ENCODE measurements at regions not wholly inside any gene's neighbourhood (a gene's known extent, or its start where the extent isn't known, plus 50 kb on each side); places are given as distances from the start of the nearest gene placed in this dataset.
"Not testable (repeated sequence)": the region's sequence is repeated elsewhere in the genome, so short reads cannot be mapped to it uniquely, and the experiment has no call there.

DNA sequence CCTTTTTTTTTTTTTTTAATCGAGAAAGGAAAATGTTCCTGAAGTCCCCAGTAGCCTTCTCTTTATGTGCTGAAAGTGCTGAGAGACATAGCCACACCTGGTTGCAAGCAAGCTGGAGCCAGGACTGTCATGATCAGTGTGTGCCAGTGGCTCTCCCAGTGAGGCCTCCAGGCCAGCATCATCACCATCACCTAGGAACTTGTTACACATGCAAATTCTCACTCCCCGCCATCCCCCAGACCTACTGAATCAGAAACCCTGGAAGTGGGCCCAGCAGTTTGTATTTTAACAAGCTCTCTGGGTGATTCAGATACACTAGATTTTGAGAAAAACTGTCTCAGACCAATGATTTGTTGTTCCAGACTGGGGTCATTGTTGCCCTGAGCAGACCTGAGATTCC lies 181.9 kb upstream of the GLRA1 start:
- DNase-seq: no peak
- Mint-ChIP-seq H3K27me3 (no peaks in the 10 kb centered on the region), H3K4me1 (no peaks in the 10 kb centered on the region), H3K27ac (no peak overlapping the region), H3K36me3 (ENCODE audit: low read depth) (no peaks in the 10 kb centered on the region), H3K9me3 (peaks cover 2% of the 10 kb centered on the region), H3K4me3 (no peak overlapping the region)
- POLR2A ChIA-PET: no interaction called here
- CTCF ChIA-PET: no interaction called here

DNA sequence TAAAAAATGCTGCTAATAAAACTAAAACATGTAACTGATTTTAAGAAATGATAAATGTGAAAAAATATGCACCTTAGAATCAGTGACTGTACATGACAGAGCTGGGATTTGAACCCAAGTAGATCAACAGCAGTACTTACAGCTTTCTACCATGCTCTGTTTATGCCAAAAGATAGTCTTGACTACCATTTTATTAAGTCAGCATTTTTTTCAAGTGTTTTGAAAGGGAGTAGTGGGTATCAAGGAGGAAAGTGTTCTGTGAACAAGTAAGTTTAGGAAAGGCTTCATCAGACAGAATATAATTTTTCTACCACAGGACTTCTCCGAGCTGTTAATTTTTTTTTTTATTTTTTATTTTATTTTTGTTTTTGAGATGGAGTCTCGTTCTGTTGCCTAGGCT lies 180.4 kb upstream of the GLRA1 start:
- H3K27me3 Mint-ChIP-seq: no peaks in the 10 kb centered on the region
- ChIA-PET POLR2A (no interaction called here), CTCF (no interaction called here)
- no peak overlapping the region for H3K4me3 Mint-ChIP-seq
- no peak for DNase-seq
- H3K27ac Mint-ChIP-seq: no peak overlapping the region
- H3K4me1 Mint-ChIP-seq: no peaks in the 10 kb centered on the region
- peaks cover 2% of the 10 kb centered on the region for H3K9me3 Mint-ChIP-seq
- H3K36me3 Mint-ChIP-seq (ENCODE audit: low read depth): no peaks in the 10 kb centered on the region

- no peak for DNase-seq
- no peaks in the 10 kb centered on the region for H3K27me3 Mint-ChIP-seq
- no peaks in the 10 kb centered on the region for H3K4me1 Mint-ChIP-seq
These were observed 179.6 kb upstream of the GLRA1 start for GRCh38 chr5:152104211-152104610.

GRCh38 chr5:152102908-152103307 lies 178.3 kb upstream of the GLRA1 start:
- CTCF ChIA-PET; H3K27ac Mint-ChIP-seq; H3K27me3 Mint-ChIP-seq; POLR2A ChIA-PET; H3K4me1 Mint-ChIP-seq; H3K9me3 Mint-ChIP-seq; H3K4me3 Mint-ChIP-seq; H3K36me3 Mint-ChIP-seq (ENCODE audit: low read depth); DNase-seq: not testable (repeated sequence)

More at GRCh38 chr5:152104211-152104610, 179.6 kb upstream of the GLRA1 start:
- Mint-ChIP-seq H3K27ac (no peak overlapping the region), H3K9me3 (peaks cover 2% of the 10 kb centered on the region), H3K4me3 (no peak overlapping the region), H3K36me3 (ENCODE audit: low read depth) (no peaks in the 10 kb centered on the region)
- ChIA-PET POLR2A (no interaction called here), CTCF (no interaction called here)

DNA sequence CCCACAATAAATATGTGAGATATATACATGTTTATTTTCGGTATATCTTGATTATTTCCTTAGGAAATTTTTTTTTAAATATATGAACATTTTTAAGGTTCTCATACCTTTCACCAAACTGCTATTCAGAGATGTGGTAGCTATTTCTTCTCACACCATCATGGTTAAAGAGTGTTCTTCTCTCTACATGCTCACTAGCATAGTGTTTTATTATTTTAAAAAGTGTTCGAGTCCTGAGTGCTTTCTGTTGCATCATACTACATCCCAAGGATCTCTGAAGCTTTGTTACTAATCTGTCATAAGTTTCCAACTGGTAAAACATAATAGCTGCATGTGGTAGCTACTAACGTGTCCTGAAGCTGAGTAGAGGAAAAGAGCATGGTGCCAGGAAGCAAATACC lies 177.4 kb upstream of the GLRA1 start:
- H3K9me3 Mint-ChIP-seq: no peaks in the 10 kb centered on the region
- ChIA-PET CTCF (interaction anchor here (1.0 kb wide), 1 partner anchor 40 kb away, joined by 3 read pairs; no protein-coding TSS in a partner anchor), POLR2A (no interaction called here)
- no peak for DNase-seq
- H3K4me1 Mint-ChIP-seq: peaks cover under 1% of the 10 kb centered on the region
- no peaks in the 10 kb centered on the region for H3K36me3 Mint-ChIP-seq (ENCODE audit: low read depth)
- no peaks in the 10 kb centered on the region for H3K27me3 Mint-ChIP-seq
- no peak overlapping the region for H3K27ac Mint-ChIP-seq
- no peak overlapping the region for H3K4me3 Mint-ChIP-seq

DNA sequence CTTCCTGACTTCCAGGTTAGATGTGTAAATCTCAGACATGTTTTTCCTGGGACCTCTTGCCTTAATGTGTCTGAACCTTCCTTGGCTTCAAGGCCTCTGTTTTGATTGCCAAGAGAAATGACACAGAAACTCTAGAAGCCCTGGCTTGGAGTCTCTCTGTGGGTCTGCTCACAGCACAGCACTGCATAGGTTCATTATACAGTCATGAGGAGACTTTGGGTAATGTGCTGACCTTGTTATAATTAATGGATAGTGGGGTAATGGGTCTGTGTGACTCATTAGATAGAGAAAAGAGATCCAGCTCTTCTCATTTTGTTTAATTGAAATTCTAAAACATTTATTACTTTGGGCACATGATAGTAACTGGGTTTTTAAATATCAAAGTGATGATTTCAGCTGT lies 175.8 kb upstream of the GLRA1 start:
- Mint-ChIP-seq H3K4me3 (no peak overlapping the region), H3K9me3 (no peaks in the 10 kb centered on the region), H3K4me1 (peaks cover 2% of the 10 kb centered on the region), H3K27ac (no peak overlapping the region), H3K36me3 (ENCODE audit: low read depth) (no peaks in the 10 kb centered on the region), H3K27me3 (no peaks in the 10 kb centered on the region)
- POLR2A ChIA-PET: no interaction called here
- no peak for DNase-seq
- CTCF ChIA-PET: no interaction called here

DNA sequence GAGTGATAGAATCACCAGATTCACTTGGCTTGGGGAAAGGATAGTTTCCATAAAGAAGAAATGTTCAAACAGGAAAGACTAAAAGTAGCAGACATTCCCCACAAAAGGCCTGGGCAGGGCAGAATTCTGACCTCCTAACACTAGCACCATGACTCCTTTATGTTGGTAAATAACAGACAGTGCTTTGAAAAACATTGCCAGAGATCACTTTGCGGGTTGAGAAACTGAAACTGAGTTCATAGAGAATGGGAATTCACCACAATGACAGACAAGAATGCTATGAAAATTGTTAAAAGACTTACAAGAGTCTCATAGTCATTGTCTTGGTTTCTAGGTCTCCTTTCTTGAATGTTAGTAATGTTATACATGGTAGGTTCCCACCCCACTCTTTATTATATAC lies 172.5 kb upstream of the GLRA1 start:
- Mint-ChIP-seq H3K27ac (no peak overlapping the region), H3K36me3 (ENCODE audit: low read depth) (no peaks in the 10 kb centered on the region), H3K27me3 (no peaks in the 10 kb centered on the region), H3K9me3 (no peaks in the 10 kb centered on the region), H3K4me1 (peaks cover 2% of the 10 kb centered on the region), H3K4me3 (no peak overlapping the region)
- ChIA-PET CTCF (no interaction called here), POLR2A (no interaction called here)
- no peak for DNase-seq

- Mint-ChIP-seq H3K36me3 (ENCODE audit: low read depth) (no peaks in the 10 kb centered on the region), H3K27ac (no peak overlapping the region), H3K4me1 (peaks cover 2% of the 10 kb centered on the region), H3K27me3 (no peaks in the 10 kb centered on the region), H3K9me3 (no peaks in the 10 kb centered on the region), H3K4me3 (no peak overlapping the region)
- no peak for DNase-seq
- ChIA-PET CTCF (no interaction called here), POLR2A (no interaction called here)
These were observed 170.1 kb upstream of the GLRA1 start for GRCh38 chr5:152094716-152095115.

GRCh38 chr5:152094060-152094459 lies 169.4 kb upstream of the GLRA1 start:
- H3K9me3 Mint-ChIP-seq: no peaks in the 10 kb centered on the region
- CTCF ChIA-PET: no interaction called here
- H3K4me1 Mint-ChIP-seq: peaks cover 2% of the 10 kb centered on the region
- no peaks in the 10 kb centered on the region for H3K27me3 Mint-ChIP-seq
- no peak overlapping the region for H3K4me3 Mint-ChIP-seq
- no peaks in the 10 kb centered on the region for H3K36me3 Mint-ChIP-seq (ENCODE audit: low read depth)
- H3K27ac Mint-ChIP-seq: no peak overlapping the region
- POLR2A ChIA-PET: no interaction called here
- DNase-seq: no peak

DNA sequence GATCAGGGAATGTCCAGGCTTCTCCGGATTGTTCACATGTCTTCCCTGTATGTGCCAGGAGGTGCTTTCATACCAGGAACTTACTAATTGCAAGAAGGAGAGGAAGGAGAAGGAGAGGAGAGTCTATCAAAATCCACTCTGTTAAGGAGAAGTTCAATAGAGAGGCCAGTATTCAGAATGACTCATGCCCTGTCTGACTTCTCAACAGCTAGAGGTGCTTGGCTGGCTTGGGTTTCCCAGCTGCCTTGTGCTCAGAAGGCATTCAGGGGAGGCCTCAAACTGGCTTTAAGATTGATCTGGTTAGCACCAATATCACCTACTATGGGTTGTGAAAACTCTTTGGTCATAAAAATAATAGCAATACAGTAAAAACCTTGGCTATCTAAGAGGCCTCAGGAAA lies 167.9 kb upstream of the GLRA1 start:
- peaks cover 2% of the 10 kb centered on the region for H3K4me1 Mint-ChIP-seq
- H3K9me3 Mint-ChIP-seq: no peaks in the 10 kb centered on the region
- no peak overlapping the region for H3K4me3 Mint-ChIP-seq
- no peaks in the 10 kb centered on the region for H3K36me3 Mint-ChIP-seq (ENCODE audit: low read depth)
- H3K27ac Mint-ChIP-seq: no peak overlapping the region
- no peaks in the 10 kb centered on the region for H3K27me3 Mint-ChIP-seq
- CTCF ChIA-PET: no interaction called here
- POLR2A ChIA-PET: no interaction called here
- no peak for DNase-seq

DNA sequence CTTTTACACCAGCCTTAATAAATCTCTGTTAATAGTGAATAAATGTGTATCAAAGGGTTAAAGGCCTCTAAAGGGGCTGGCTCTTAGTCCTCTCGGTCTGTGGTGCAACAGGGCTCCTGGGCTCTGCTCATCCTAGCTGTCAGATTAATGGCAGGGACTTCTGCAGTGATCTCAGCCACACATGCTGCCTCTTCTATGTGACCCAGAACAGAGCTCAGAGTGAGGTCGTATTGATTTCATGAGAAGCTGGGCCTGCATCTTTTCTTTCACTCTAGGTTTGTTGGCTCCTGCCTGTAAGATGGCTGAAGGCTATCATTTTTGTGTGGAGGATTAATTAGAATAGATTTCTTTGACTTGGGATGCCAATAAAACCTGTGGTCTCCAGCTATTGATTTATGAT lies 165.0 kb upstream of the GLRA1 start:
- CTCF ChIA-PET: no interaction called here
- Mint-ChIP-seq H3K4me3 (no peak overlapping the region), H3K27me3 (no peaks in the 10 kb centered on the region), H3K4me1 (no peaks in the 10 kb centered on the region), H3K27ac (no peak overlapping the region), H3K36me3 (ENCODE audit: low read depth) (no peaks in the 10 kb centered on the region), H3K9me3 (no peaks in the 10 kb centered on the region)
- no peak for DNase-seq
- POLR2A ChIA-PET: no interaction called here

GRCh38 chr5:152086668-152087067 lies 162.0 kb upstream of the GLRA1 start:
- Mint-ChIP-seq H3K9me3 (no peaks in the 10 kb centered on the region), H3K27me3 (no peaks in the 10 kb centered on the region), H3K27ac (no peak overlapping the region), H3K4me1 (no peaks in the 10 kb centered on the region), H3K4me3 (no peak overlapping the region), H3K36me3 (ENCODE audit: low read depth) (no peaks in the 10 kb centered on the region)
- ChIA-PET POLR2A (no interaction called here), CTCF (no interaction called here)
- DNase-seq: no peak

DNA sequence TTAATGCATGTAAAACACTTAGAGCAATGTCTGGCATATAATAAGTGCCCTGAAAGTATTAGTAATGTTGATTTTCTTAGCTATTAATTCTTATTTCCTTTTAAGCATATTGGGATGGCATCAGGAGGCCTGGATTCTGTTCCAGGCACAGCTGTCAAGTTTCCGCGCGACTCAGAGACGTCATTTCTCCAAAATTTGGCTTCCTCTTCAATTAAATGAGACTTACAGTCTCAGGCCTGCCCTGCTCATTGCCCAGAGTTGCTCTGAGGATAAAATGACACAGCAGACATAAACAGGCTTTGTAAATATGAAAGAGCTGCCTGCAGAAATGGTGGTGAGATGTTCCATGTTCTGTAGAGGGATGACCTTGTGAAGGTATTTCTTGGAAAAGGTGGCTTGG lies 159.8 kb upstream of the GLRA1 start:
- CTCF ChIA-PET: no interaction called here
- no peaks in the 10 kb centered on the region for H3K27me3 Mint-ChIP-seq
- H3K27ac Mint-ChIP-seq: no peak overlapping the region
- H3K4me3 Mint-ChIP-seq: no peak overlapping the region
- H3K4me1 Mint-ChIP-seq: no peaks in the 10 kb centered on the region
- H3K9me3 Mint-ChIP-seq: no peaks in the 10 kb centered on the region
- POLR2A ChIA-PET: no interaction called here
- no peaks in the 10 kb centered on the region for H3K36me3 Mint-ChIP-seq (ENCODE audit: low read depth)
- DNase-seq: no peak

- H3K27ac Mint-ChIP-seq: no peak overlapping the region
- no peaks in the 10 kb centered on the region for H3K27me3 Mint-ChIP-seq
- no peak for DNase-seq
- no peaks in the 10 kb centered on the region for H3K36me3 Mint-ChIP-seq (ENCODE audit: low read depth)
- H3K9me3 Mint-ChIP-seq: no peaks in the 10 kb centered on the region
- no peak overlapping the region for H3K4me3 Mint-ChIP-seq
- H3K4me1 Mint-ChIP-seq: no peaks in the 10 kb centered on the region
- CTCF ChIA-PET: no interaction called here
- POLR2A ChIA-PET: no interaction called here
These were observed 158.6 kb upstream of the GLRA1 start for GRCh38 chr5:152083231-152083630.

DNA sequence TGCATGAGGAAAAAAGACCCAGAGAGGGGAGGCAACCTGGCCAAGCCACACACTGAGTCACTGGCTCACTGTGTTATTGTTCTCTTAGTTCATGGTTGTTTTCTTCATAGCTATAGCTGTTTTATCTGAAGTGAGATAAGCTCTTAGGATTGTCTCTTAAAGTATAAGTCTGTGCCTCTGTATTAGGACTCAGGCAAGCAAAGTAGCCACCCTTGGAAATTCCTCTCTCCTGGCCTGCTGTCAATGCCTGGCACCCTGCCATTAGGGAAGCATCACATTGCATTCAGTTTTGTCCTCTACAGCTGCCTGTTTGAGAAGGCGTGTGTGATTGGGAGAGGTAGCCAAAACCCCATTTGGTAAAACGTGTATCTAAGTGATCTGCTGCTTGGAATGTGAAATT lies 147.4 kb upstream of the GLRA1 start:
- no peaks in the 10 kb centered on the region for H3K4me1 Mint-ChIP-seq
- no peak for DNase-seq
- no peaks in the 10 kb centered on the region for H3K9me3 Mint-ChIP-seq
- ChIA-PET CTCF (no interaction called here), POLR2A (no interaction called here)
- no peak overlapping the region for H3K27ac Mint-ChIP-seq
- no peak overlapping the region for H3K4me3 Mint-ChIP-seq
- H3K36me3 Mint-ChIP-seq (ENCODE audit: low read depth): no peaks in the 10 kb centered on the region
- peaks cover 4% of the 10 kb centered on the region for H3K27me3 Mint-ChIP-seq

Measured in activated CD4-positive, alpha-beta memory T cell treated with anti-CD3 and anti-CD28 coated beads, Interleukin-2, amount 10 ng/mL, durations not matched to agents 7 days and 5 days (primary cell).